ENCODE measurements at regions not wholly inside any gene's neighbourhood (a gene's known extent, or its start where the extent isn't known, plus 50 kb on each side); places are given as distances from the start of the nearest gene placed in this dataset.

- no peak for ATAC-seq
Measured at GRCh38 chrX:150308532-150309157, 54.5 kb upstream of the MAMLD1 start.

- ATAC-seq = no peak
Measured at GRCh38 chrX:150310417-150310816, 52.7 kb upstream of the MAMLD1 start.

GRCh38 chrX:150310881-150311280 is 52.2 kb upstream of the MAMLD1 start:
- no peak for ATAC-seq

GRCh38 chrX:150312931-150313330 is 50.2 kb upstream of the MAMLD1 start:
- ATAC-seq = no peak

Data from esophagus mucosa (tissue), 1 donor.